ENCODE measurements at regions not wholly inside any gene's neighbourhood (a gene's known extent, or its start where the extent isn't known, plus 50 kb on each side); places are given as distances from the start of the nearest gene placed in this dataset.
"Not testable (repeated sequence)": the region's sequence is repeated elsewhere in the genome, so short reads cannot be mapped to it uniquely, and the experiment has no call there.

DNA sequence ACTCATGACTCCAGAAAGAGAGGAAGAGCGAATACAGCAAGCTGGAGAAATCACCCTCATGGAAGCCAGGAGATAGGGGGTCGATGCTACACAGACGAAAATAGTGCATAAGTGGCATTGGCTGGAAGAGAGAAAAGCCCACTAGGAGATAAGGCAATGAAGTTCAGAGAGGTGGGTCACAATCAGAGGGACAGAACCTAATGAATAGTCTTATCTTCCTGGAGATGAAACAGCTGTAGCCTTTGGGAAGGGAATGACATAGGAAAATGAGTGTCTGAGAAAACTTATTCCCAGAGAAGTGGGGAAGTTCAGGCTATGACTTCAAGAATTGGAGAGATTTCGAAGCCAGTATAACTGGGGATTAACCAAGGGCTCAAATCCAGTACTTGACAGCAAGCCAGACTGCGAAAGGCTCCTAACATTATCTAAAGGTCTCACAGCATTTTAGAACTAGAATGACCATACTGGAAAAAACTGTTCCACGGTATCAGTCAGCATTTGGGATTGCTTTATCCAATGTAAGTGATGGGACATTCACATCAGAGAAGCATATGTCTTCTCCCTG lies 211.1 kb downstream of the ZNF365 start:
- Mint-ChIP-seq H3K27ac (no peak overlapping the region), H3K9me3 (no peaks in the 10 kb centered on the region), H3K27me3 (peaks cover 2% of the 10 kb centered on the region), H3K4me3 (no peak overlapping the region), H3K36me3 (no peaks in the 10 kb centered on the region), H3K4me1 (no peaks in the 10 kb centered on the region)

DNA sequence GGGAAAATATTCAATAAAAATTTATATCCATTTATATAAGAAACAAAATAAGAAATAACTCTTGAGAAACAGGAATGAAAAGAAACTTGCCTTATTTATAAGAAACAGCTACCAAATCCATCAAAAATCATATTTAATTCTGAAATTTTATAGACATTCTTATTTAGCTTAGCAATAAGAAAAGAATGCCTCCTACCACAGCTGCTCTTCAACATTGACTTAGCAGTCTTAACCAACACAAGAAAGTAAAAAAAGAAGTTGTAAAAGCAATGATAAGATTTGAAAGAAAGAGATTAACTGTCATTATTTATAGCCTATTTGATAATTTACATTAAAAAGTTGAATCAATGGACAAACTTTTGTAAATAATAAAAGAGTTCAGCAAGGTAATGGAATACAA lies 212.8 kb downstream of the ZNF365 start:
- peaks cover 4% of the 10 kb centered on the region for H3K27me3 Mint-ChIP-seq
- H3K4me3 Mint-ChIP-seq, result no peak overlapping the region
- H3K27ac Mint-ChIP-seq, result no peak overlapping the region
- H3K9me3 Mint-ChIP-seq, result no peaks in the 10 kb centered on the region
- H3K36me3 Mint-ChIP-seq, result no peaks in the 10 kb centered on the region
- H3K4me1 Mint-ChIP-seq, result no peaks in the 10 kb centered on the region

DNA sequence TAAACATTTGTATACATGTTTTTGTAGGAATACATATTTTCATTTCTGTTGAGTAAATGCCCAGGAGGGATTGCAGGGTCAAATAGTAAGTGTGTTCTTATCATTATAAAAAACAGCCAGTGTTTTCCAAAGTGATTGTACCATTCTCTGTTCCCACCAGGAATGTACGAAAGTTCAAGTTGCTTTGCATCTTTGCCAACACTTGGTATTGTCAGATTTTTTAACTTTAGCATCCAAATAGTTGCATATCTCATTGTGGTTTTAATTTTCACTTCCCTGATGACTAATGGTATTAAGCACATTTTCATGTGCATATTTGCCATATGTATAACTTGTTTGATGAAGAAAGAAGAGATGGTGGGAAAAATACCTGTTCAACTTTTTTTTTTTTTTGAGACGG lies 213.9 kb downstream of the ZNF365 start:
- Mint-ChIP-seq H3K9me3 (no peaks in the 10 kb centered on the region), H3K27me3 (peaks cover 4% of the 10 kb centered on the region), H3K27ac (no peak overlapping the region), H3K36me3 (no peaks in the 10 kb centered on the region), H3K4me3 (no peak overlapping the region), H3K4me1 (no peaks in the 10 kb centered on the region)

DNA sequence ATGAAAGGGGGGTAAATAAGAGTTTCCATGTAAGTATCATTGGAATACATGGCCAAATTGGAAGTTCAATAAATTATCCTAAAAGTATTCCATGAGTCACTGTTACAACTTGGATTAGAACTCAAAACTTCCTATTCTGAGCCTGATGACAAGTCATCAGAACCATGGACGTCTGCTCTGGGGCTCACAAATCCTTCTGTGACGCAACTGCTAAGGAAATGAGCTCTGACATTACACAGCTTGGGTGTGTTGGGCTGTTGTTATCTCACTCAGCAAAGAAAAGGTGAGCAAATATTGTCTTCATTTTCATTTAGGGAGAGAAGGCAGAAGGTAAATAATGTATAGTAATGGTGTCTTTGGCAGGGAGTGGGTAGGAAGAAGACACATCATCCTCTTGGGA lies 214.8 kb upstream of the ADO start:
- no peaks in the 10 kb centered on the region for H3K36me3 Mint-ChIP-seq
- H3K4me3 Mint-ChIP-seq, result no peak overlapping the region
- peaks cover 5% of the 10 kb centered on the region for H3K4me1 Mint-ChIP-seq
- peaks cover 4% of the 10 kb centered on the region for H3K27me3 Mint-ChIP-seq
- no peaks in the 10 kb centered on the region for H3K9me3 Mint-ChIP-seq
- no peak overlapping the region for H3K27ac Mint-ChIP-seq

DNA sequence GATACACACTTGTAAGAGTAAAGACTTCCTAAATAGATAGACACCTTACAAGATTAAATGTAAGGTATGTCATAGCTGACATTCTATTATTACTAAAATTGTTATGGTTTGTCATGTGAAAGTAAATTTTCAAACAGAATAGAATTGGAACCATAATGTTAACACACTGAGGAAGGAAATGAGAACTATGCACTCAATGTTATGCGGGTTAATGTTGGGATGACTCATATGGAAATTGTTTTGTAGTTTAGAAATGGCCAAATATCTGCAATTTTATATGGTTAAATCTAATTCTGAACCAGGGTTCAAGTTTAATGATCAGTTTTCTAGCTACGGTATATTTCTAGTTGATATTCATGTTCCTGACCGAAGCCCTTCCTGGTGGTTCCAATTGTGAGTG lies 214.2 kb upstream of the ADO start:
- Mint-ChIP-seq H3K36me3 (no peaks in the 10 kb centered on the region), H3K27ac (no peak overlapping the region), H3K27me3 (peaks cover 4% of the 10 kb centered on the region), H3K4me3 (no peak overlapping the region), H3K4me1 (peaks cover 5% of the 10 kb centered on the region), H3K9me3 (no peaks in the 10 kb centered on the region)

DNA sequence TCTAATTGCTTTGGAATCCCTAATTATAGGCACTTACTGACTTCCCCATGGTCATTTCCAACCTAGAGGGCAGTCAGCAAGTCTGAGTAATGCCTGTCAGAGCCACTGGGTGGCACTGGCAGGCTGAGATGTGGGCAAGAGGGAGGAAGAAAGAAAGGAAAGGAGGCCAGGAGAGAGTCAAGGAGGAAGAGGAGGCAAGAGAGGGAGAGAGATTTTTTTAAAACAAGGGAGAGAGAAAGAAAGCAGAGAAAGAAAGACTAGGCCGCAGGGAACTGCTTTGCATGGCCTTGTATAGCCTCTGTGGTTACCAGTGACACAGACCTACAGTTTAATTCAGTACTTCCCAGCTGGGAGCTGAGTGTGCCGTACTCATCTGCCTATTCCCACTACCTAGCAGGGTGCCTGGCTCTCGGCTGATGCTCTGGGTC lies 210.4 kb upstream of the ADO start:
- peak overlapping the region; percentile 33 for H3K27ac Mint-ChIP-seq
- no peak overlapping the region for H3K4me3 Mint-ChIP-seq
- peaks cover 5% of the 10 kb centered on the region for H3K4me1 Mint-ChIP-seq
- no peaks in the 10 kb centered on the region for H3K9me3 Mint-ChIP-seq
- H3K36me3 Mint-ChIP-seq, result no peaks in the 10 kb centered on the region
- peaks cover 4% of the 10 kb centered on the region for H3K27me3 Mint-ChIP-seq

DNA sequence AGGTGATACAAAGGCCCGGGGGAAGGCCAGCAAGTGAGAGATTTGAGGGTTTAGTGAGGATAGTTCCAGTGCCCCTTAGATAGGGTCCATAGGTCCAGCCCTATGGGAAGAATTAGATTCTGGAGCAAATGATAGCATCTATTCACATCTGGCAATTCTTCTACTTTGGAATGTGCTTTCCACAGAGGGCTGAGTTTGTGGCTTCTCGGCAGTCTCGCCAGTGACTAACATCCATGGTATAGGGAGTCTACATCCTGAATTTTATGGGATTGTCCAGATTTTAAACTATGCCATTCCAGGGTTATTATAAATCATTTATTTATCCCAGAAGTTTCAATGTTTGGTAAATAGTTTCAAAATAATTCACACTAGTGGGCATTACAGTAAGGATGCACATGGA lies 207.3 kb upstream of the ADO start:
- H3K27ac Mint-ChIP-seq, result no peak overlapping the region
- H3K4me1 Mint-ChIP-seq, result peaks cover 5% of the 10 kb centered on the region
- H3K9me3 Mint-ChIP-seq, result no peaks in the 10 kb centered on the region
- no peaks in the 10 kb centered on the region for H3K36me3 Mint-ChIP-seq
- no peaks in the 10 kb centered on the region for H3K27me3 Mint-ChIP-seq
- H3K4me3 Mint-ChIP-seq, result no peak overlapping the region

DNA sequence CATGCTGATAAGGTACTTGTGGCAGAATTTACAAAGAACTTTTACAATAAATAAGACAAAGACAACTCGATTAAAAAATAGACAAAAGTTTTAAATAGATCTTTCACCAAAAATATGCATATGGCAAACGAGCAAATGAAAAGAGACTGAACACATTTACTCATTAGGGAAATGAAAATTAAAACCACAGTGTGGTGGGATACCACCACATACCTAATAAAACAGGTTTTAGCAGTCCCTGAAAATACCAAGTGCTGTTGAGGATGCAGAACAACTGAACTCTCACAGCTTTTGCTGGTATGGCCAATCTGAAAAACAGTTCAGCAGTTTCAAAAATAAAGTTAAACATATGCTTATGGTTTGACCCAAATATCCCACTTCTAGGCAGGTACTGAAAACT lies 205.4 kb upstream of the ADO start:
- H3K27me3 Mint-ChIP-seq, result no peaks in the 10 kb centered on the region
- H3K27ac Mint-ChIP-seq, result no peak overlapping the region
- peaks cover 1% of the 10 kb centered on the region for H3K4me1 Mint-ChIP-seq
- no peak overlapping the region for H3K4me3 Mint-ChIP-seq
- no peaks in the 10 kb centered on the region for H3K36me3 Mint-ChIP-seq
- no peaks in the 10 kb centered on the region for H3K9me3 Mint-ChIP-seq

DNA sequence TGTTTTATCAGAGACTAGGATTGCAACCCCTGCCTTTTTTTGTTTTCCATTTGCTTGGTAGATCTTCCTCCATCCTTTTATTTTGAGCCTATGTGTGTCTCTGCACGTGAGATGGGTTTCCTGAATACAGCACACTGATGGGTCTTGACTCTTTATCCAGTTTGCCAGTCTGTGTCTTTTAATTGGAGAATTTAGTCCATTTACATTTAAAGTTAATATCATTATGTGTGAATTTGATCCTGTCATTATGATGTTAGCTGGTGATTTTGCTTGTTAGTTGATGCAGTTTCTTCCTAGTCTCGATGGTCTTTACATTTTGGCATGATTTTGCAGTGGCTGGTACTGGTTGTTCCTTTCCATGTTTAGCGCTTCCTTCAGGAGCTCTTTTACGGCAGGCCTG lies 198.0 kb upstream of the ADO start:
- H3K36me3 Mint-ChIP-seq, H3K27ac Mint-ChIP-seq, H3K4me3 Mint-ChIP-seq, H3K9me3 Mint-ChIP-seq, H3K27me3 Mint-ChIP-seq: not testable (repeated sequence)
- peaks cover 13% of the 10 kb centered on the region for H3K4me1 Mint-ChIP-seq

DNA sequence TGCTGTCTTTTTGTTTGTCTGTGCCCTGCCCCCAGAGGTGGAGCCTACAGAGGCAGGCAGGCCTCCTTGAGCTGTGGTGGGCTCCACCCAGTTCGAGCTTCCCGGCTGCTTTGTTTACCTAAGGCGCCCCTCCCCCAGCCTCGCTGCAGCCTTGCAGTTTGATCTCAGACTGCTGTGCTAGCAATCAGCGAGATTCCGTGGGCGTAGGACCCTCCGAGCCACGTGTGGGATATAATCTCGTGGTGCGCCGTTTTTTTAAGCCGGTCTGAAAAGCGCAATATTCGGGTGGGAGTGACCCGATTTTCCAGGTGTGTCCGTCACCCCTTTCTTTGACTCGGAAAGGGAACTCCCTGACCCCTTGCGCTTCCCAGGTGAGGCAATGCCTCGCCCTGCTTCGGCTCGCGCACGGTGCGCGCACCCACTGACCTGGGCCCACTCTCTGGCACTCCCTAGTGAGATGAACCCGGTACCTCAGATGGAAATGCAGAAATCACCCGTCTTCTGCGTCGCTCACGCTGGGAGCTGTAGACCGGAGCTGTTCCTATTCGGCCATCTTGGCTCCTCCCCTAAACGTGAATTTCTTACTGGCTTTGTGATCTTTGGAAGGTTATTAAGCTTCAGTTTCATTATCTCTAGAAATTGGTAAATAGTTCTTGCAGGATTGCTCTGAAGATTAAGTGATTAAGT lies 196.2 kb upstream of the ADO start:
- not testable (repeated sequence) for H3K27ac Mint-ChIP-seq, H3K36me3 Mint-ChIP-seq, H3K9me3 Mint-ChIP-seq, H3K27me3 Mint-ChIP-seq, H3K4me3 Mint-ChIP-seq
- H3K4me1 Mint-ChIP-seq, result peaks cover 28% of the 10 kb centered on the region

DNA sequence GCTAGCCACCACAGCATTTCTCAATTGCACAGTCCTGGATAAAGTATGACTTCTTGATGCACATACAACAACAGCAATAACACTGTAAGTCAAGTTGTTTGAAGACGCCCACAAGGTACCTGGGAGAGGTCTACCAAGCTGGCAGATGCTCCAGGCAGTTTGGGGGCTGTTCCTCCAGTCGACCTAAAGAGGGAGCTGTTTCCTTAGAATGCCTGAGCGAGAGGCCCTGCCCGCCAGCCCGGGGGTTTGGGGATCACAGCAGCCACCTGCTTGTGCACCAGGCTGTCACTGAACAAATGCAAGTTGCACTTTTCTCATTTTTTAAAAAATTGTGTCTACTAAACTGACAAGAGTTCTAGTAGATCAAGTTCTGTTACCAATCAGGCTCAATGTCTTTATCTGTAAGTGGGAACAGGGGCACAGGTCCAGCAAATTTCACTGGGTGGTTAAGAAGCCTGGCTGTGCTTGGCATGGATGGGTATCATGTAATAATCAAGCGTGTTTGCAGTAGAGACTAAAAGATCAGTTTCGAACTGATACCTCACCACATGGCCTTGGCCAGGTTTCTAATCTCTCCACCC lies 193.8 kb upstream of the ADO start:
- Mint-ChIP-seq H3K27me3 (no peaks in the 10 kb centered on the region), H3K9me3 (no peaks in the 10 kb centered on the region), H3K36me3 (no peaks in the 10 kb centered on the region), H3K4me3 (no peak overlapping the region), H3K27ac (peak overlapping the region; percentile 35), H3K4me1 (peaks cover 39% of the 10 kb centered on the region)

DNA sequence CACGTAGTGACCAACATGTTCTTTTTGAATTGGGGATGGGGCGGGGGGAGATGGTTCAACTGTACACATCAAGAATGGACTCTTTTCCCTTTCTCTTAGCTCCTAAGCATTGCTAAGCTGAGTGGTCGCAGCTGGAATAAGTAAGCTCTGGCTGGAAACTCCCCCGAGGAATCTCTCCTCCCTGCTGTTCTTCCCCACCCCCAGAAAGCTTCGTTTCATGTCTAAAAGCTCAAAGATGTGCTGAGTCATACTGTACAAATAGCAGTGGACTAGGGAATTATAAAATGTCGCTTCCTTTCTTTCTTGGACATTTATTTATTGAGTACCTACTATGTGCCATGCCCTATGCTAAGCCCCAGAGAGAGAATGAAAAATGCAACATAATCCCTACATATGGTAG lies 191.1 kb upstream of the ADO start:
- no peaks in the 10 kb centered on the region for H3K9me3 Mint-ChIP-seq
- no peak overlapping the region for H3K4me3 Mint-ChIP-seq
- no peaks in the 10 kb centered on the region for H3K27me3 Mint-ChIP-seq
- H3K36me3 Mint-ChIP-seq, result no peaks in the 10 kb centered on the region
- H3K4me1 Mint-ChIP-seq, result peaks cover 39% of the 10 kb centered on the region
- H3K27ac Mint-ChIP-seq, result peak overlapping the region; percentile 68

DNA sequence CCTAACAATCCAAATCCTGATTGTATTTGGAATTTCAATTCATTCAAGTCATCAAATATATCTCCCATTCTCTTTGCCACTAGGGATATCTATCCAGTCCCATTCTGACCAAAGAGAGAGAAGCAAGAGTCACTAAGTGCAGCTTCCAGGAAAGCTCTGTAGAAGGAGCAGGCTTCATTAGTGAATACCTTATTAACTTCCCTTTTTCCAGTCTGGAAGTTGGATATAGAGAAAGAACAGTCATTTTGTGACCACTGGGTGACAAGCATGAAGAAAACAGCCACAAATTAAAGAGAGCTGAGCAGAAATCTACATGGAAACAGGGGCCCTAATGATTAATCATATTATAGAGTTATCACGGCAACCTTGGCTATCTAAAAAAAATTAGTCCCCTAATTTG lies 190.7 kb upstream of the ADO start:
- H3K4me3 Mint-ChIP-seq, result no peak overlapping the region
- H3K27ac Mint-ChIP-seq, result no peak overlapping the region
- H3K27me3 Mint-ChIP-seq, result no peaks in the 10 kb centered on the region
- no peaks in the 10 kb centered on the region for H3K36me3 Mint-ChIP-seq
- H3K4me1 Mint-ChIP-seq, result peaks cover 39% of the 10 kb centered on the region
- H3K9me3 Mint-ChIP-seq, result no peaks in the 10 kb centered on the region

DNA sequence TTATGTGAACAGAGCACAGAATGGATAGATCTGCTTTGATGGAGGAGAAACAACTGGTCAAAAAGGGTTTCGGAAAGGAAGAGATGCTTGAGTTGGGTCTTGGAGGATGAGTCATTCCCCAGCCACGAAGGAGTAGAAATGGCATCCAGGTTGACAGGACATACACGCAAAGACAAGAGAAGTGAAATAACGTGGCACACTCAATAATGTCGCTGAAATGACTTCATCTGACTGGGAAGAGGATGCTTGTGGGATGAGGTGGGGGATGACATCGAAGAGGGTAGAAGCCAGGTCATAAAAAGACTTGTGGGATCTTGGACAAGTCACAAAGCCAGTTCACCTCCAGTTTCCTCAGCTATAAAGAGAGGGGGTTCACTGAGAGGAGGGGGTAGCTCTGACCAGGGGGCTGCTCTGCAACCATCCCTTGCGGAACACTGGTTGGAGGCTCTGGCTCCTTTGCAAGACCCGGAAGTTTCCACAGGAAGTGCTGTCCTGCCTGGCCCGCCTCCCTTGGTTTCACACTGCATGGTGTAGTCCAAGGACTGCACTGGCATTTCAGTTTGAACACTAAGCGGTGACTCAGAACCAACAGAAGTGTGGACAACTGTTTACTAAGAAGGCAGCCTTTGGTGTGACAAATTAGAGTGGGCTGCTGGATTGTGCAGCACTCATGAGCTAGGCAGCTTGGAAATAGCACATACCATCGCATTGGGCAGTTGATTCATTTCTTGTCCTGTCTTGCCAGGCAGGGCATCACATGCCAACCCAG lies 189.9 kb upstream of the ADO start:
- Mint-ChIP-seq H3K27ac (no peak overlapping the region), H3K36me3 (no peaks in the 10 kb centered on the region), H3K4me3 (no peak overlapping the region), H3K4me1 (peaks cover 39% of the 10 kb centered on the region), H3K27me3 (no peaks in the 10 kb centered on the region), H3K9me3 (no peaks in the 10 kb centered on the region)

DNA sequence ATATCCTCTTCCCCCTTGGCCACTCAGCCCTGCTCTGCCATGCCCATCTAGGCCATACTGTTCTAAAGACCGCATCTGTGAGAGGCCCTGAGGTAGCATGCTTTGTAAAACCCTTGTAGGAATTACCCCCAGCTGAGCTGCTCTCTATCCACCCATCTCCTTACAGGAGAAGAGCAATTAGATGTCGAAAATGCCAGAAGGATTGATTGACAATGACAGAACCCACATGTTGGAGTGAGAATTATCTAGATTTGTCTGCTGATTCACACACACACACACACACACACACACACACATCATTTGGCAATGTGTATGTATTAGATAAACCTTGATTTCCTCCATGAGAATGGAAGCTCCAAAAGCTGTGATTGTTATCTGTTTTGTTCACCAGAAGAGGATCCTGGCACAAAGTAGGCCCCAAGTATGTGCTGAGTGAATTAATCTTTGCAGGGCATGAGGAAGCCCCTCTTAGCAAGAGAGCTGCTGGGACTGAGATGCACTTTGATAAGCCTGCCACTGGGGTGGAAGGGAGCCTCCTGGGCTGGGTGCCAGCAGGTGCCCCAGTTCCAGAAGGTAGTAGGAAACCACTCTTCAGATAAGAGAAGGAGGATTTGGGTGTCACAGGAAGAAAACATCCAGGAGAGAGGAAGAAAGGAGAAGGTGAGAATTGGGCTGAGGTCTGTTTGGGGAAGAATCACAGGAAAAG lies 187.5 kb upstream of the ADO start:
- no peaks in the 10 kb centered on the region for H3K36me3 Mint-ChIP-seq
- H3K27ac Mint-ChIP-seq, result peak overlapping the region; percentile 38
- no peaks in the 10 kb centered on the region for H3K27me3 Mint-ChIP-seq
- no peak overlapping the region for H3K4me3 Mint-ChIP-seq
- peaks cover 28% of the 10 kb centered on the region for H3K4me1 Mint-ChIP-seq
- no peaks in the 10 kb centered on the region for H3K9me3 Mint-ChIP-seq

DNA sequence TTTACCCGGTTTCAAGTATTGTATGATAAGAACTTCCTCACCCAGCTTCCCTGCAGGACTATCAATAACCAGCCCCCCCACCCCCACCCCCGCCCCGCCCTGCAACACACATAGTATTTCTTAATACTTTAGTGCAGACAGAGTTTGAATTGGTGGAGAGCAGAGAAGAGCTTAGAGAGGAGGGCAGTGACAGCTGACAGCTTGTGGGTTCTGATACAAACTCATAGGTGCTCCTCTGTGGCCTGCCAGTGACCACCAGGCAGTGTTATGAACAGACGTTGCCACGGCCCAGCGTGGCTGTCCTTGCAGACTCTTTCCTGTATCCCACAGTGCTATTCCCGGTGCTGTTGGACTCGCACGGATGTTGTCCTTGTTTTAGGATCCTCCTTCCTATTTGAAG lies 186.9 kb upstream of the ADO start:
- Mint-ChIP-seq H3K4me3 (no peak overlapping the region), H3K36me3 (no peaks in the 10 kb centered on the region), H3K27ac (no peak overlapping the region), H3K27me3 (no peaks in the 10 kb centered on the region), H3K4me1 (peaks cover 22% of the 10 kb centered on the region), H3K9me3 (no peaks in the 10 kb centered on the region)

Data from activated naive CD4-positive, alpha-beta T cell treated with anti-CD3 and anti-CD28 coated beads, Interleukin-2, amount 50 U/mL, for 24 hours (primary cell).